Endodermal cell (in vitro differentiated cells): ENCODE measurements at regions not wholly inside any gene's neighbourhood (a gene's known extent, or its start where the extent isn't known, plus 50 kb on each side); places are given as distances from the start of the nearest gene placed in this dataset.

Experiments used
- DNase-seq: peaks from one replicate; pipeline ENCODE4 v3.0.0-alpha.2; 2017
- H3K27ac ChIP-seq: 2 replicates; pipeline ENCODE4 v1.5.1; 2013; ENCODE audit warnings: mild to moderate bottlenecking, low read depth, low read length, moderate library complexity
- H3K27me3 ChIP-seq: 2 replicates; pipeline ENCODE4 v1.6.1; 2013; ENCODE audit warnings: mild to moderate bottlenecking, low read length, moderate library complexity; ENCODE audit not compliant: insufficient read depth, control insufficient read depth, poor library complexity, severe bottlenecking
- H3K36me3 ChIP-seq: 2 replicates; pipeline ENCODE4 v1.7.0; 2013; ENCODE audit warnings: mild to moderate bottlenecking, low read length, moderate library complexity; ENCODE audit not compliant: control insufficient read depth, insufficient read depth
- H3K4me1 ChIP-seq: one replicate; pipeline ENCODE4 v1.7.0; 2013; ENCODE audit warnings: low read length; ENCODE audit not compliant: control insufficient read depth, insufficient read depth
- H3K4me3 ChIP-seq: 2 replicates; pipeline ENCODE4 v1.5.1; 2013; ENCODE audit warnings: mild to moderate bottlenecking, low read length, moderate library complexity
- H3K9ac ChIP-seq: 2 replicates; pipeline ENCODE4 v1.6.1; 2013; ENCODE audit warnings: mild to moderate bottlenecking, low read length, moderate library complexity; ENCODE audit not compliant: poor library complexity, severe bottlenecking; ENCODE audit errors: extremely low read depth
- H3K9me3 ChIP-seq: 2 replicates; pipeline ENCODE4 v1.6.1; 2013; ENCODE audit warnings: mild to moderate bottlenecking, low read length, moderate library complexity; ENCODE audit not compliant: control insufficient read depth
- H3K27ac Mint-ChIP-seq: 2 replicates; pipeline ENCODE4 v1.8.0; 2020; ENCODE audit warnings: mixed read lengths
- H3K27me3 Mint-ChIP-seq: 2 replicates; pipeline ENCODE4 v1.8.0; 2021; ENCODE audit warnings: mild to moderate bottlenecking, mixed read lengths; ENCODE audit not compliant: insufficient read depth
- H3K36me3 Mint-ChIP-seq: 2 replicates; pipeline ENCODE4 v1.8.0; 2020; ENCODE audit warnings: low read depth, mixed read lengths
- H3K4me1 Mint-ChIP-seq: 2 replicates; pipeline ENCODE4 v1.8.0; 2020; ENCODE audit warnings: mixed read lengths
- H3K4me3 Mint-ChIP-seq: 2 replicates; pipeline ENCODE4 v1.8.0; 2020; ENCODE audit warnings: mild to moderate bottlenecking, moderate library complexity, mixed read lengths
- H3K9me3 Mint-ChIP-seq: 2 replicates; pipeline ENCODE4 v1.8.0; 2020; ENCODE audit warnings: mild to moderate bottlenecking, mixed read lengths
- CTCF ChIP-seq: fragments of 200-600 bp; sonication (generic); conservative IDR thresholded peaks from 2 replicates; pipeline ENCODE4 v1.5.0; 2021; ENCODE audit warnings: antibody characterized with exemption, mild to moderate bottlenecking
- WGBS, 2 experiments: methylation state at CpG; one replicate each; pipeline versions ENCODE4 v1.1.5 to v1.1.7; 2013; ENCODE audit warnings: missing lambda C conversion rate in 2 of 2, mixed read lengths in 1 of 2; ENCODE audit not compliant: insufficient coverage in 1 of 2, insufficient read length in 1 of 2; 5-methylcytosine and 5-hydroxymethylcytosine counted together

GRCh38 chr1:190540366-190540765 lies 62.7 kb upstream of the BRINP3 start:
- no peak overlapping the region for H3K4me3 ChIP-seq
- H3K4me1 ChIP-seq, result no peaks in the 10 kb centered on the region
- H3K9ac ChIP-seq, result no peak overlapping the region
- no peaks in the 10 kb centered on the region for H3K36me3 ChIP-seq
- no peak for DNase-seq
- Mint-ChIP-seq H3K4me1 (no peaks in the 10 kb centered on the region), H3K27ac (no peak overlapping the region), H3K9me3 (no peaks in the 10 kb centered on the region), H3K27me3 (no peaks in the 10 kb centered on the region), H3K36me3 (no peaks in the 10 kb centered on the region), H3K4me3 (no peak overlapping the region)
- H3K27ac ChIP-seq, result no peak overlapping the region
- no peak for TF ChIP-seq CTCF
- H3K27me3 ChIP-seq, result no peaks in the 10 kb centered on the region
- no peaks in the 10 kb centered on the region for H3K9me3 ChIP-seq

- Histone ChIP-seq H3K9me3 (no peaks in the 10 kb centered on the region), H3K27ac (peak overlapping the region; percentile 68), H3K36me3 (no peaks in the 10 kb centered on the region), H3K4me1 (no peaks in the 10 kb centered on the region), H3K9ac (no peak overlapping the region), H3K4me3 (no peak overlapping the region), H3K27me3 (no peaks in the 10 kb centered on the region)
- Mint-ChIP-seq H3K4me3 (no peak overlapping the region), H3K9me3 (no peaks in the 10 kb centered on the region), H3K36me3 (no peaks in the 10 kb centered on the region), H3K4me1 (peaks cover 4% of the 10 kb centered on the region), H3K27ac (no peak overlapping the region), H3K27me3 (peaks cover 10% of the 10 kb centered on the region)
- no peak for DNase-seq
- WGBS, 2 experiments, result 50% methylated on average over 1 of the region's 1 CpG; no CpG with 5 or more reads in 1 of the 2 experiments
- TF ChIP-seq CTCF, result no peak
These were observed 74.0 kb upstream of the BRINP3 start for GRCh38 chr1:190551638-190552037.

DNA sequence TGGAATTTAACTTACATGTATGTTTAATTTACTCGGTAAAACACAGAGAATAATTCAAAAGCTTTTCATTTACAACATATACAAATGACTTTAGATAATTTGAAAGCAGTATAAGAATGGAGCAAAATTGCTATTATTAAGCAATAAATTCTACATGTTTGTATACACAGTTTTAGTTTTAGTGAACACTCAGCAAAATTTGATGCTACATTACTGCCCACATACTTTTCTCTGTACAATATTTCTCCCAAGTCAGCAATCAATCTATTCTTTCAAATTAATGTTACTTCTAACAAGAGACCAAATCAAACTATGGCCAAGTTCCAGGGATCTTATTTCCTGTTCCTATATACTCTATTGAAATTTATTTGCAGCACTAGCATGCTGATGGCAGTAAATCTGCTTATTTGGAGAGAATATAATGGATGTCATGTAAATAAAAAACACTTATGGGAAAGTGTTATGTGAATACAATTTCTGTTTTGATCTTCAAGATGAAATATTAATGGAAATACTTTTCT lies 82.6 kb upstream of the BRINP3 start:
- Histone ChIP-seq H3K27ac (no peak overlapping the region), H3K4me3 (no peak overlapping the region), H3K36me3 (no peaks in the 10 kb centered on the region), H3K9me3 (no peaks in the 10 kb centered on the region), H3K27me3 (no peaks in the 10 kb centered on the region), H3K9ac (no peak overlapping the region), H3K4me1 (no peaks in the 10 kb centered on the region)
- WGBS, 2 experiments, result no CpG with 5 or more reads among the region's 1 CpG
- no peak overlapping the region for H3K27ac Mint-ChIP-seq
- H3K4me3 Mint-ChIP-seq, result no peak overlapping the region
- no peaks in the 10 kb centered on the region for H3K4me1 Mint-ChIP-seq
- peaks cover 2% of the 10 kb centered on the region for H3K27me3 Mint-ChIP-seq
- TF ChIP-seq CTCF, result no peak
- peaks cover 5% of the 10 kb centered on the region for H3K9me3 Mint-ChIP-seq
- DNase-seq, result no peak
- no peaks in the 10 kb centered on the region for H3K36me3 Mint-ChIP-seq
